Stomach (tissue), 4 donors: ENCODE measurements at regions not wholly inside any gene's neighbourhood (a gene's known extent, or its start where the extent isn't known, plus 50 kb on each side); places are given as distances from the start of the nearest gene placed in this dataset.

Experiments
- CTCF ChIP-seq, 7 experiments: fragments of 450-650 bp in 4 of 7; fragments of 200-600 bp in 3 of 7; sonication (generic) in 3 of 7; IDR thresholded peaks; one replicate each; pipeline ENCODE4 v1.5.1; 2016 to 2019; ENCODE audit warnings: antibody characterized with exemption in 7 of 7, control low read depth in 2 of 7, mild to moderate bottlenecking in 1 of 7
- POLR2A ChIP-seq, 4 donors: fragments of 450-650 bp; IDR thresholded peaks; one replicate each; pipeline ENCODE4 v1.6.1; 2016; ENCODE audit warnings: antibody characterized with exemption in 4 of 4, control low read depth in 2 of 4, mild to moderate bottlenecking in 1 of 4, moderate library complexity in 1 of 4

GRCh38 chr16:73412416-73412815, 364.5 kb upstream of the ZFHX3 start:
- TF ChIP-seq CTCF (IDR thresholded peaks at IDR 0.05) (no peak), POLR2A (IDR thresholded peaks at IDR 0.05) (no peak)
